Calu3 (cell line): ENCODE measurements at regions not wholly inside any gene's neighbourhood (a gene's known extent, or its start where the extent isn't known, plus 50 kb on each side); places are given as distances from the start of the nearest gene placed in this dataset.

ENCODE experiments used
- BruUV-seq: library from RNA; stranded (reverse); fragments of 400-500 nt; replicated peaks from 2 replicates; lab custom pipeline; 2021; lab: Mats Ljungman, UMichigan
- CTCF ChIA-PET: fragments of 300-600 bp; sonication (Branson Sonifier 250); formaldehyde crosslinking; loops from one replicate; lab custom pipeline; 2022; ENCODE audit warnings: antibody characterized with exemption; lab: Charles Lee
- DNase-seq: peaks from one replicate; pipeline ENCODE4 v3.0.0; 2022
- H3K27ac Mint-ChIP-seq: one replicate; pipeline ENCODE4 v1.8.0; 2022; ENCODE audit warnings: mixed read lengths; ENCODE audit not compliant: unreplicated experiment
- H3K27me3 Mint-ChIP-seq: one replicate; pipeline ENCODE4 v1.8.0; 2022; ENCODE audit warnings: mixed read lengths; ENCODE audit not compliant: unreplicated experiment
- H3K36me3 Mint-ChIP-seq: one replicate; pipeline ENCODE4 v1.8.0; 2022; ENCODE audit warnings: mild to moderate bottlenecking, moderate library complexity, mixed read lengths; ENCODE audit not compliant: insufficient read depth, unreplicated experiment
- H3K4me1 Mint-ChIP-seq: one replicate; pipeline ENCODE4 v1.8.0; 2022; ENCODE audit warnings: mild to moderate bottlenecking, low read depth, mixed read lengths; ENCODE audit not compliant: unreplicated experiment
- H3K4me3 Mint-ChIP-seq: one replicate; pipeline ENCODE4 v1.8.0; 2022; ENCODE audit warnings: mild to moderate bottlenecking, low read depth, moderate library complexity, mixed read lengths; ENCODE audit not compliant: unreplicated experiment
- H3K9me3 Mint-ChIP-seq: one replicate; pipeline ENCODE4 v1.8.0; 2022; ENCODE audit warnings: low read depth, mixed read lengths; ENCODE audit not compliant: unreplicated experiment
- intact Hi-C: fragments of 100-400 bp; cut with micrococcal nuclease; formaldehyde crosslinking; loops from one replicate; pipeline ENCODE4 v1.10.0; 2022; ENCODE audit not compliant: unreplicated experiment
- TF ChIP-seq, protein P1 (sequence below): fragments of 200-600 bp; IDR thresholded peaks from one replicate; pipeline ENCODE4 v1.8.0; 2022; ENCODE audit warnings: antibody characterized with exemption; ENCODE audit not compliant: unreplicated experiment

DNA sequence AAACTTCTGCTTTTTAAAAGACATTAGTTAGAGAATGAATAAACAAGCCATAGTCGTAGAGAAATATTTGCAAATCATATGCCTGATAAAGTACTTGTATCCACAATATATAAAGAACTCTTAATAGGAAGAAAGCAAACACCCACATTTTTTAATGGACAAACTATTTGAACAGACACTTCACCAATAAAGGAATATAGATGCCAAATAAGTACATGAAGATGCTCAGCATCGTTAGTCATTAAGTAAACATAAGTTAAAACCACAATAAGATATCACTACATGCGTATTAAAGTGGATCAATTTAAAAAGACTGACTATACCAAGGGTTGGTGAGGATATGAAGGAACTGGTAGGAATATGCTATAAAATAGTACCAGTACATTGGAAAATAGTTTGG, 142.3 kb upstream of the ZC3H11B start:
- Mint-ChIP-seq H3K4me1 (peaks cover 13% of the 10 kb centered on the region), H3K27me3 (peaks cover 21% of the 10 kb centered on the region)
- BruUV-seq = no TSS peak

DNA sequence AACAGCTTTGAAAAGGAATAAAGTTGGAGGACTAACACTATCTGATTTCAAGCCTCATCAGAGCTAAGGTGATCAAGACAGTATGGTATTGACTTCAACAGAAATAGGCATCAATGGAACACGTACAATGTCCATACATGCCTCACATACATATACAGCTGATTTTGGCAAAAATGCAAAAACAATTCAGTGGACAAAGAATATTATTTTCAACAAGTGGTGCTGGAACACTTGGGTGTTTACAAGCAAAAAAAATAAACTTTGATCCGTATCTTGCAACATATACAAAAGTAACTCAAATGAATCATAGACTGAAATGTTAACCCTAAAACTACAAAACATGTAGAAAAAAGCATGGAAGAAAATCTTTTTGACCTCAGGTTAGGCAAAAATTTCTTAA, 141.9 kb upstream of the ZC3H11B start:
- peaks cover 21% of the 10 kb centered on the region for H3K27me3 Mint-ChIP-seq
- CTCF ChIA-PET = no interaction called here
- no peak for DNase-seq
- no peaks in the 10 kb centered on the region for H3K9me3 Mint-ChIP-seq
- H3K4me3 Mint-ChIP-seq = no peak overlapping the region
- no TSS peak for BruUV-seq
- intact Hi-C loops = no loop called here
- H3K27ac Mint-ChIP-seq = no peak overlapping the region
- TF ChIP-seq, protein P1, sequence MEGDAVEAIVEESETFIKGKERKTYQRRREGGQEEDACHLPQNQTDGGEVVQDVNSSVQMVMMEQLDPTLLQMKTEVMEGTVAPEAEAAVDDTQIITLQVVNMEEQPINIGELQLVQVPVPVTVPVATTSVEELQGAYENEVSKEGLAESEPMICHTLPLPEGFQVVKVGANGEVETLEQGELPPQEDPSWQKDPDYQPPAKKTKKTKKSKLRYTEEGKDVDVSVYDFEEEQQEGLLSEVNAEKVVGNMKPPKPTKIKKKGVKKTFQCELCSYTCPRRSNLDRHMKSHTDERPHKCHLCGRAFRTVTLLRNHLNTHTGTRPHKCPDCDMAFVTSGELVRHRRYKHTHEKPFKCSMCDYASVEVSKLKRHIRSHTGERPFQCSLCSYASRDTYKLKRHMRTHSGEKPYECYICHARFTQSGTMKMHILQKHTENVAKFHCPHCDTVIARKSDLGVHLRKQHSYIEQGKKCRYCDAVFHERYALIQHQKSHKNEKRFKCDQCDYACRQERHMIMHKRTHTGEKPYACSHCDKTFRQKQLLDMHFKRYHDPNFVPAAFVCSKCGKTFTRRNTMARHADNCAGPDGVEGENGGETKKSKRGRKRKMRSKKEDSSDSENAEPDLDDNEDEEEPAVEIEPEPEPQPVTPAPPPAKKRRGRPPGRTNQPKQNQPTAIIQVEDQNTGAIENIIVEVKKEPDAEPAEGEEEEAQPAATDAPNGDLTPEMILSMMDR = no peak
- peaks cover 13% of the 10 kb centered on the region for H3K4me1 Mint-ChIP-seq
- H3K36me3 Mint-ChIP-seq = no peaks in the 10 kb centered on the region

More for the DNA sequence above, 142.3 kb upstream of the ZC3H11B start:
- TF ChIP-seq, protein P1 = no peak
- CTCF ChIA-PET = no interaction called here
- H3K27ac Mint-ChIP-seq = no peak overlapping the region
- no peaks in the 10 kb centered on the region for H3K36me3 Mint-ChIP-seq
- H3K4me3 Mint-ChIP-seq = no peak overlapping the region
- intact Hi-C loops = no loop called here
- DNase-seq = no peak
- H3K9me3 Mint-ChIP-seq = no peaks in the 10 kb centered on the region

DNA sequence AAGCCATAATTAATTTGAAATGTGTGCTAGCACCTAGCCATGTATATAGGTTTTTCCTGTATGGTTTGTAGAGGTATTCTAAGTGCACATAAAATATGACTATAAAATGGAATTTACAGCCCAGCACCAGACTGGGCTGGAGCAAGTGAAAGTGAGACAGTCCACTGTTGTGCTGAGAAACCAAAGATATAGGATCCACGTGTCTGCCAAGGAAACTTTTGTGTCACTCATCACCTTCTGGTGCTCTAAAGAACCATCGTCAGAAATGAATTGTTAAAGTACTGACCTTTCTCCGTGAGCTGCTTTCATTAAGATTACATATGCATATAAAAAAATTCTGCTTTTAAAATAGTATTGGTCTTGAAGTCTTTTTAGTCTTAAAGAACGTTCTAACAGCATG, 141.0 kb upstream of the ZC3H11B start:
- CTCF ChIA-PET = no interaction called here
- intact Hi-C loops = no loop called here
- BruUV-seq = no TSS peak

DNA sequence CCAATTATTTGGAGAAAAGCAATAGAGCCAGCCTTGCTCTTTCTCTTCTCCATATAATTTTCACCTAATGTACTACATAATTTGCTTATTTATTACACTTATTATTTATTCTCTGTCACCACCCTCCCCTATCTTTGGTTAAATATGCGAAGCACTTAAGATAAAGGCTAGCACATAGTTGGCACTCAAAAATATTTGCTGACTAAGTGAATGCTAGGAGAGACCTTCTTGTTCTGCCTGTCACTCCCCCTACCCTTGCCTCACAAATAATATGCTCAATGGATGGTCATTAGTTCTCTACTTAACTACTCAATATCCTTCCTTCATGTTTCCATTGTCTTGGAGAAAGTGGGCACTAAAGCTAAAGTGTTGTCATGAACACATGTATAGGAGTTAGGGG, 139.7 kb upstream of the ZC3H11B start:
- CTCF ChIA-PET = no interaction called here
- intact Hi-C loops = no loop called here

More for the DNA sequence above, 141.0 kb upstream of the ZC3H11B start:
- no peaks in the 10 kb centered on the region for H3K36me3 Mint-ChIP-seq
- TF ChIP-seq, protein P1 = no peak
- no peak for DNase-seq
- no peaks in the 10 kb centered on the region for H3K9me3 Mint-ChIP-seq
- peaks cover 13% of the 10 kb centered on the region for H3K27me3 Mint-ChIP-seq
- peaks cover 13% of the 10 kb centered on the region for H3K4me1 Mint-ChIP-seq
- H3K4me3 Mint-ChIP-seq = no peak overlapping the region
- no peak overlapping the region for H3K27ac Mint-ChIP-seq

More for the DNA sequence above, 139.7 kb upstream of the ZC3H11B start:
- BruUV-seq = no TSS peak
- H3K4me3 Mint-ChIP-seq = no peak overlapping the region
- peaks cover under 1% of the 10 kb centered on the region for H3K27me3 Mint-ChIP-seq
- TF ChIP-seq, protein P1 = no peak
- H3K9me3 Mint-ChIP-seq = no peaks in the 10 kb centered on the region
- no peak overlapping the region for H3K27ac Mint-ChIP-seq
- no peak for DNase-seq
- peaks cover 13% of the 10 kb centered on the region for H3K4me1 Mint-ChIP-seq
- H3K36me3 Mint-ChIP-seq = no peaks in the 10 kb centered on the region
